B cell (primary cell): ENCODE measurements at regions not wholly inside any gene's neighbourhood (a gene's known extent, or its start where the extent isn't known, plus 50 kb on each side); places are given as distances from the start of the nearest gene placed in this dataset.

Experiments used
- ATAC-seq: fragments of 200-7000 bp; cut with Tn5 transposase; one replicate; pipeline ENCODE4 v1.10.0; 2021; ENCODE audit warnings: low read depth, mild to moderate bottlenecking, moderate number of reproducible peaks, moderate library complexity
- CTCF ChIA-PET: fragments of 350-600 bp; sonication (Branson Sonifier 250); formaldehyde crosslinking; loops from one replicate; lab custom pipeline; 2021; ENCODE audit warnings: antibody characterized with exemption, inconsistent platforms; lab: Charles Lee
- POLR2A ChIA-PET: fragments of 350-600 bp; sonication (Branson Sonifier 250); formaldehyde crosslinking; loops from one replicate; lab custom pipeline; 2021; ENCODE audit warnings: antibody characterized with exemption; lab: Charles Lee
- DNase-seq: peaks from one replicate; pipeline ENCODE4 v3.0.0; 2013
- H2AFZ ChIP-seq: 2 replicates; pipeline ENCODE4 v1.6.1; 2012; ENCODE audit warnings: mild to moderate bottlenecking, low read depth, low read length; ENCODE audit not compliant: insufficient read depth, poor library complexity, severe bottlenecking
- H3K27ac ChIP-seq, 2 donors: 1 replicate in 1 of 2; 2 replicates in 1 of 2; pipeline ENCODE4 v1.5.1; 2012 to 2013; ENCODE audit warnings: low read length in 2 of 2, mild to moderate bottlenecking in 2 of 2, moderate library complexity in 1 of 2
- H3K27me3 ChIP-seq, 4 experiments: fragments of 200-600 bp in 1 of 4; sonication (generic) in 1 of 4; replicated peaks in 1 of 4; 1 replicate in 2 of 4; 2 replicates in 2 of 4; pipeline versions ENCODE4 v1.6.1 to v1.7.0; 2013 to 2016; ENCODE audit warnings: low read length in 3 of 4, mild to moderate bottlenecking in 2 of 4, mixed read lengths in 1 of 4, moderate library complexity in 1 of 4; ENCODE audit not compliant: insufficient read depth in 4 of 4, control insufficient read depth in 3 of 4; ENCODE audit errors: control extremely low read depth in 1 of 4
- H3K36me3 ChIP-seq, 2 experiments: replicated peaks in 1 of 2; 1 replicate in 1 of 2; 2 replicates in 1 of 2; pipeline versions ENCODE4 v1.6.1 to v1.7.1; 2013; ENCODE audit warnings: low read length in 1 of 2; ENCODE audit not compliant: insufficient read depth in 2 of 2, control insufficient read depth in 1 of 2; ENCODE audit errors: control extremely low read depth in 1 of 2, extremely low read depth in 1 of 2
- H3K4me1 ChIP-seq, 2 donors: fragments of 200-600 bp in 1 of 2; sonication (generic) in 1 of 2; 1 replicate in 1 of 2; 2 replicates in 1 of 2; pipeline versions ENCODE4 v1.5.1 to v1.6.1; 2013 to 2017; ENCODE audit warnings: low read length in 2 of 2; ENCODE audit not compliant: control insufficient read depth in 2 of 2, insufficient read depth in 2 of 2
- H3K4me2 ChIP-seq: replicated peaks from 2 replicates; pipeline ENCODE3; 2012; ENCODE audit warnings: mild to moderate bottlenecking, low read depth, low read length; ENCODE audit not compliant: poor library complexity, severe bottlenecking
- H3K4me3 ChIP-seq, 5 experiments: fragments of 200-600 bp in 1 of 5; sonication (generic) in 1 of 5; 1 replicate in 3 of 5; 2 replicates in 2 of 5; pipeline versions ENCODE4 v1.5.1 to v1.7.0; 2011 to 2016; ENCODE audit warnings: low read length in 4 of 5, mild to moderate bottlenecking in 4 of 5, low read depth in 2 of 5, control low read depth in 1 of 5, moderate library complexity in 1 of 5; ENCODE audit not compliant: insufficient read depth in 1 of 5; ENCODE audit errors: control extremely low read depth in 1 of 5, extremely low read depth in 1 of 5
- H3K79me2 ChIP-seq: fragments of 200-600 bp; sonication (generic); one replicate; pipeline ENCODE4 v1.6.0; 2016; ENCODE audit warnings: low read length; ENCODE audit not compliant: control insufficient read depth, insufficient read depth
- H3K9ac ChIP-seq: fragments of 200-600 bp; sonication (generic); 2 replicates; pipeline ENCODE4 v1.6.1; 2017; ENCODE audit warnings: mild to moderate bottlenecking, low read length, moderate library complexity
- H3K9me3 ChIP-seq, 3 donors: one replicate each; pipeline versions ENCODE4 v1.6.1 to v1.7.1; 2013; ENCODE audit warnings: low read length in 2 of 3; ENCODE audit not compliant: control insufficient read depth in 2 of 3, insufficient read depth in 1 of 3; ENCODE audit errors: control extremely low read depth in 1 of 3
- H4K20me1 ChIP-seq: 2 replicates; pipeline ENCODE4 v1.6.0; 2012; ENCODE audit warnings: mild to moderate bottlenecking, low read length; ENCODE audit not compliant: insufficient read depth, control insufficient read depth, poor library complexity, severe bottlenecking
- H3K27ac Mint-ChIP-seq: one replicate; pipeline ENCODE4 v1.8.0; 2021; ENCODE audit warnings: mixed read lengths
- H3K27me3 Mint-ChIP-seq: one replicate; pipeline ENCODE4 v1.8.0; 2021; ENCODE audit warnings: mixed read lengths
- H3K4me1 Mint-ChIP-seq: one replicate; pipeline ENCODE4 v1.8.0; 2021; ENCODE audit warnings: mixed read lengths
- H3K4me3 Mint-ChIP-seq: one replicate; pipeline ENCODE4 v1.8.0; 2021; ENCODE audit warnings: mixed read lengths
- H3K9me3 Mint-ChIP-seq: one replicate; pipeline ENCODE4 v1.8.0; 2022; ENCODE audit warnings: mixed read lengths; ENCODE audit not compliant: insufficient read depth
- EZH2 ChIP-seq: IDR thresholded peaks from 2 replicates; pipeline ENCODE4 v1.6.1; 2012; ENCODE audit warnings: borderline replicate concordance, low read depth, mild to moderate bottlenecking, moderate library complexity, low read length; ENCODE audit not compliant: insufficient read depth, poor library complexity, severe bottlenecking
- WGBS: methylation state at CpG from one replicate; pipeline ENCODE4 v1.1.5; 2013; ENCODE audit warnings: missing lambda C conversion rate; ENCODE audit not compliant: insufficient coverage; 5-methylcytosine and 5-hydroxymethylcytosine counted together
- intact Hi-C: fragments of 100-400 bp; cut with micrococcal nuclease; formaldehyde crosslinking; loops from one replicate; pipeline ENCODE4 v1.10.0; 2022
- TF ChIP-seq, protein P1 (sequence below): fragments of 200-600 bp; IDR thresholded peaks from one replicate; pipeline ENCODE4 v1.8.0; 2022; ENCODE audit warnings: antibody characterized with exemption, mild to moderate bottlenecking

DNA sequence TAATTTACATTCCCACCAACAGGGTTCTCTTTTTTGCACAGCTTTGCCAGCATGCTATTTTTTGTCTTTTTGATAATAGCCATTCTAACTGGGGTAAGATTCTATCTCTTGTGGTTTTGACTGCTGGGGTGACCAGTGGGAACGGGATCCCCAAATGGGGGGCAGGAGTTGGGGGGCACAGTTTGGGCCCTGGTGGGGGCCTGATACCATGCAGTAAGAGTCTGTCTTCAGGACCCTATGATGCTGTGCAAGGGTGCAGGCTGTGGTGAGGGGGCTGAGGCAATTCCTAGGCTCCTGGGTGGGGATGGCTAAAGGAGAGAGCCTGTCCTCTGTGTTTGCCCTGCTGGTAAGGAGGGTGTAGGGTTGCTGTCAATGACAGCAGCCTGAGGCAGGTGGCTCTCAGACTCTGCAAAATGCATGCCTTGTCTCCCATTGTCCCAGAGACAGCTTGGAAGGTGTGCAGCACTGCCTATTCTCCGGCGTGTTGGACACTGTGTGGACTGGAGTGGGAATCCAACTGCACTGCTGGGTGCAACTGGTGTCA lies 172.7 kb upstream of the ARHGAP24 start:
- TF ChIP-seq, protein P1, sequence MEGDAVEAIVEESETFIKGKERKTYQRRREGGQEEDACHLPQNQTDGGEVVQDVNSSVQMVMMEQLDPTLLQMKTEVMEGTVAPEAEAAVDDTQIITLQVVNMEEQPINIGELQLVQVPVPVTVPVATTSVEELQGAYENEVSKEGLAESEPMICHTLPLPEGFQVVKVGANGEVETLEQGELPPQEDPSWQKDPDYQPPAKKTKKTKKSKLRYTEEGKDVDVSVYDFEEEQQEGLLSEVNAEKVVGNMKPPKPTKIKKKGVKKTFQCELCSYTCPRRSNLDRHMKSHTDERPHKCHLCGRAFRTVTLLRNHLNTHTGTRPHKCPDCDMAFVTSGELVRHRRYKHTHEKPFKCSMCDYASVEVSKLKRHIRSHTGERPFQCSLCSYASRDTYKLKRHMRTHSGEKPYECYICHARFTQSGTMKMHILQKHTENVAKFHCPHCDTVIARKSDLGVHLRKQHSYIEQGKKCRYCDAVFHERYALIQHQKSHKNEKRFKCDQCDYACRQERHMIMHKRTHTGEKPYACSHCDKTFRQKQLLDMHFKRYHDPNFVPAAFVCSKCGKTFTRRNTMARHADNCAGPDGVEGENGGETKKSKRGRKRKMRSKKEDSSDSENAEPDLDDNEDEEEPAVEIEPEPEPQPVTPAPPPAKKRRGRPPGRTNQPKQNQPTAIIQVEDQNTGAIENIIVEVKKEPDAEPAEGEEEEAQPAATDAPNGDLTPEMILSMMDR = no peak
- no peak for TF ChIP-seq EZH2
- no peak overlapping the region for H3K9ac ChIP-seq
- ATAC-seq = no peak
- intact Hi-C loops = no loop called here
- ChIA-PET POLR2A (no interaction called here), CTCF (no interaction called here)
- H3K9me3 Mint-ChIP-seq = no peaks in the 10 kb centered on the region
- no peak overlapping the region for H3K27ac Mint-ChIP-seq
- no peaks in the 10 kb centered on the region for H4K20me1 ChIP-seq
- peaks cover 3% of the 10 kb centered on the region for H3K27me3 Mint-ChIP-seq
- no peaks in the 10 kb centered on the region for H3K27me3 ChIP-seq
- H3K4me1 Mint-ChIP-seq = peaks cover 2% of the 10 kb centered on the region
- no peak overlapping the region for H3K4me3 ChIP-seq
- H3K27ac ChIP-seq = no peak overlapping the region
- no peak for DNase-seq
- 93% methylated on average over 3 of the region's 3 CpGs for WGBS
- H3K79me2 ChIP-seq = no peaks in the 10 kb centered on the region
- no peak overlapping the region for H3K4me2 ChIP-seq
- H2AFZ ChIP-seq = no peak overlapping the region
- no peak overlapping the region for H3K4me3 Mint-ChIP-seq
- H3K9me3 ChIP-seq = peaks cover 0 to 4% (median 0%) of the 10 kb centered on the region in 3 donors
- H3K4me1 ChIP-seq = no peaks in the 10 kb centered on the region
- H3K36me3 ChIP-seq = no peaks in the 10 kb centered on the region

DNA sequence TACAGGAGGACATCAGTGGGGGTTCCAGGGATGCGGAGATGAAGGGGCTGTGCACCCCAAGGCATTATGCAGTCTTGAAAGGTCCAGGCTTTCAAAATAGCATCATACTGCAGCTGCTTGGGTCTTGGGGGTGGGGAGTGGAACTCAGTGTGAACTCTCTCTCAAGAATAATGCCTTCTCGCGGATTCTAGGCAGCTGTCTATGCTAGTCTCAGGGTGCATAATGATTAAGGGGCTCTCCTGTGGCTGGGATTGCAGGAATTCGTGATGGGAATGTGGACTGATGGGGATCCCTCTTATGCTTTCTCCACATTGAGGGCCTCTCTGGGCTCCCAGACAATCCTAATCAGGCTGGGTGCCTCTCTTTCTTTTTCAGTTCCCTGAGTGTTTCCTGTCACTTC lies 172.2 kb upstream of the ARHGAP24 start:
- Histone ChIP-seq H3K79me2 (no peaks in the 10 kb centered on the region), H2AFZ (no peak overlapping the region), H3K4me2 (no peak overlapping the region), H4K20me1 (no peaks in the 10 kb centered on the region), H3K36me3 (no peaks in the 10 kb centered on the region), H3K9ac (no peak overlapping the region), H3K27ac (no peak overlapping the region), H3K4me3 (no peak overlapping the region), H3K9me3 (peaks cover 0 to 4% (median 0%) of the 10 kb centered on the region in 3 donors), H3K4me1 (no peaks in the 10 kb centered on the region), H3K27me3 (no peaks in the 10 kb centered on the region)
- Mint-ChIP-seq H3K4me3 (no peak overlapping the region), H3K27me3 (peaks cover 3% of the 10 kb centered on the region), H3K9me3 (no peaks in the 10 kb centered on the region), H3K4me1 (peaks cover 2% of the 10 kb centered on the region), H3K27ac (no peak overlapping the region)
- ChIA-PET CTCF (no interaction called here), POLR2A (no interaction called here)
- intact Hi-C loops = no loop called here
- DNase-seq = no peak
- WGBS = 100% methylated on average over 2 of the region's 4 CpGs
- TF ChIP-seq, protein P1 = no peak
- TF ChIP-seq EZH2 = no peak
- ATAC-seq = no peak
